Activated B cell treated with CpG ODN at 0.5 μM for 24 hours (primary cell): ENCODE measurements at regions not wholly inside any gene's neighbourhood (a gene's known extent, or its start where the extent isn't known, plus 50 kb on each side); places are given as distances from the start of the nearest gene placed in this dataset.

ENCODE experiments used
- ATAC-seq: fragments of 200-7000 bp; cut with Tn5 transposase; one replicate; pipeline ENCODE4 v1.10.0; 2021; ENCODE audit warnings: low read depth, mild to moderate bottlenecking, moderate library complexity
- CTCF ChIA-PET: fragments of 350-600 bp; sonication (Branson Sonifier 250); formaldehyde crosslinking; loops from one replicate; lab custom pipeline; 2021; ENCODE audit warnings: antibody characterized with exemption; lab: Charles Lee
- POLR2A ChIA-PET: fragments of 350-600 bp; sonication (Branson Sonifier 250); formaldehyde crosslinking; loops from one replicate; lab custom pipeline; 2021; ENCODE audit warnings: antibody characterized with exemption; lab: Charles Lee
- DNase-seq: peaks from one replicate; pipeline ENCODE4 v3.0.0; 2022
- H3K27ac Mint-ChIP-seq: one replicate; pipeline ENCODE4 v1.8.0; 2020; ENCODE audit warnings: mixed read lengths
- H3K27me3 Mint-ChIP-seq: one replicate; pipeline ENCODE4 v1.8.0; 2021; ENCODE audit warnings: mixed read lengths
- H3K36me3 Mint-ChIP-seq: one replicate; pipeline ENCODE4 v1.8.0; 2021; ENCODE audit warnings: low read depth, mixed read lengths
- H3K4me1 Mint-ChIP-seq: one replicate; pipeline ENCODE4 v1.8.0; 2021; ENCODE audit warnings: mixed read lengths
- H3K4me3 Mint-ChIP-seq: one replicate; pipeline ENCODE4 v1.8.0; 2020; ENCODE audit warnings: mild to moderate bottlenecking, mixed read lengths
- H3K9me3 Mint-ChIP-seq: one replicate; pipeline ENCODE4 v1.8.0; 2020; ENCODE audit warnings: mixed read lengths
- intact Hi-C: fragments of 100-400 bp; cut with micrococcal nuclease; formaldehyde crosslinking; loops from one replicate; pipeline ENCODE4 v1.15.1; 2024
- TF ChIP-seq, protein P1 (sequence below): fragments of 200-600 bp; IDR thresholded peaks from one replicate; pipeline ENCODE4 v1.8.0; 2022; ENCODE audit warnings: antibody characterized with exemption, mild to moderate bottlenecking

DNA sequence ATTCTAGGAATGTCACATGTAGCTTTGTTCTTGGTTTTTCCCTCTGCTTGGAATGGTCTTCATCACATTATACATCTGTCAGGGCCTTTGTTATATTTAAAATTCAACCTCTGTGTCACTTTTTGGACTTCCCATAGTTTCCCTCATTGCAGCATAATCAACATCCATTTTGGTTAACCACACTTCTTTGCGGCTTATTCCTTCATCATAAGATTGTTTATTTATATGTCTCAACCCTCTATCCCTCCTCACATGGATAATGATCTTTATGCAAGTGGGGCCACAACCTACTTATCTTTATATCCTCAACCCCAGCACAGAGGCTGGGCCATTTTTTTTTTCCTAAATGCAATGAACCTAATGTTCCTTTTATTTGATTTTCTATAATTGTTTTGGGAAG lies 260.0 kb upstream of the THBS1 start:
- Mint-ChIP-seq H3K36me3 (no peaks in the 10 kb centered on the region), H3K27me3 (no peaks in the 10 kb centered on the region), H3K4me3 (no peak overlapping the region), H3K9me3 (peaks cover 10% of the 10 kb centered on the region), H3K27ac (no peak overlapping the region), H3K4me1 (no peaks in the 10 kb centered on the region)
- ChIA-PET POLR2A (no interaction called here), CTCF (no interaction called here)
- no peak for ATAC-seq
- no peak for DNase-seq
- intact Hi-C loops, result no loop called here
- TF ChIP-seq, protein P1, sequence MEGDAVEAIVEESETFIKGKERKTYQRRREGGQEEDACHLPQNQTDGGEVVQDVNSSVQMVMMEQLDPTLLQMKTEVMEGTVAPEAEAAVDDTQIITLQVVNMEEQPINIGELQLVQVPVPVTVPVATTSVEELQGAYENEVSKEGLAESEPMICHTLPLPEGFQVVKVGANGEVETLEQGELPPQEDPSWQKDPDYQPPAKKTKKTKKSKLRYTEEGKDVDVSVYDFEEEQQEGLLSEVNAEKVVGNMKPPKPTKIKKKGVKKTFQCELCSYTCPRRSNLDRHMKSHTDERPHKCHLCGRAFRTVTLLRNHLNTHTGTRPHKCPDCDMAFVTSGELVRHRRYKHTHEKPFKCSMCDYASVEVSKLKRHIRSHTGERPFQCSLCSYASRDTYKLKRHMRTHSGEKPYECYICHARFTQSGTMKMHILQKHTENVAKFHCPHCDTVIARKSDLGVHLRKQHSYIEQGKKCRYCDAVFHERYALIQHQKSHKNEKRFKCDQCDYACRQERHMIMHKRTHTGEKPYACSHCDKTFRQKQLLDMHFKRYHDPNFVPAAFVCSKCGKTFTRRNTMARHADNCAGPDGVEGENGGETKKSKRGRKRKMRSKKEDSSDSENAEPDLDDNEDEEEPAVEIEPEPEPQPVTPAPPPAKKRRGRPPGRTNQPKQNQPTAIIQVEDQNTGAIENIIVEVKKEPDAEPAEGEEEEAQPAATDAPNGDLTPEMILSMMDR, result no peak

DNA sequence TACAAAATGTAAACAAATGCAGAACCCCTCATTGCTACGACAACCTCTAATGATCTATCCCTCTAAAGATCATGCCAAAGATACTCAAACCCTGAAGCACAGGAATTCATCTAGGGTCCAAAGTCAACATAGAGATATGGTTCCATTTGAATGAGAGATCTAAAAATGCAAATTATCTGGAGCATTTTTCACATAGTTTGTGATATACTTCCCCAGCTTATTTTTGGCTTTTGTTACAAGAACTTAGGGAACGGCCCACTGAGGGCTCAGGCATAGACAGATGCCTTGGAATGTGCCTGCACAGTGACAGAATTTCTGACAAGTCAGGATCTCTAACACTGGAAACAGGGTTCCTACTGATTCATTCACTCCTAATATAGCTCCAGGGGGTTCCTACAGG lies 258.9 kb upstream of the THBS1 start:
- ChIA-PET CTCF (no interaction called here), POLR2A (no interaction called here)
- intact Hi-C loops, result no loop called here
- ATAC-seq (no peak), DNase-seq (no peak)
- TF ChIP-seq, protein P1, result no peak
- no peaks in the 10 kb centered on the region for H3K36me3 Mint-ChIP-seq
- H3K4me1 Mint-ChIP-seq, result no peaks in the 10 kb centered on the region
- H3K4me3 Mint-ChIP-seq, result no peak overlapping the region
- no peaks in the 10 kb centered on the region for H3K27me3 Mint-ChIP-seq
- no peak overlapping the region for H3K27ac Mint-ChIP-seq
- peaks cover 10% of the 10 kb centered on the region for H3K9me3 Mint-ChIP-seq

DNA sequence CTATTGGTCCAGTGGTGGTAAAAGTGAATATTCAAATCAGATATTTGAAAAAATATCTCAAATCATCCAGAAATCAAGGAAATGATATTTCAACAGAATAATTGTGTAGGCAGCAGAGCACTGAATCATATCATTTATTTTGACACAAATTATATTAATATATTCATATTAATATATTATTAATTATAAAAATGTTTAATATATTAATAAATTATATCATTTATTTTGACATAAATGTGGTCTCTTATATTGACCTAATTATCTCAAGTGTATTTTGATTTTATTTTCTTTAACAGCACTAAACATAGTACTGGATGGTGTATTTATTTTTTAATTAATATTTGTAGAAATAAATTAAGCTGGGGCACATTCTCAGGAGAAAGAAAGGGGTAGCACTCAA lies 257.7 kb upstream of the THBS1 start:
- DNase-seq, result no peak
- no peak for ATAC-seq
- TF ChIP-seq, protein P1, result no peak
- intact Hi-C loops, result no loop called here
- ChIA-PET POLR2A (no interaction called here), CTCF (no interaction called here)
- no peaks in the 10 kb centered on the region for H3K36me3 Mint-ChIP-seq
- H3K27me3 Mint-ChIP-seq, result no peaks in the 10 kb centered on the region
- H3K9me3 Mint-ChIP-seq, result peaks cover 10% of the 10 kb centered on the region
- H3K4me1 Mint-ChIP-seq, result no peaks in the 10 kb centered on the region
- no peak overlapping the region for H3K4me3 Mint-ChIP-seq
- no peak overlapping the region for H3K27ac Mint-ChIP-seq

DNA sequence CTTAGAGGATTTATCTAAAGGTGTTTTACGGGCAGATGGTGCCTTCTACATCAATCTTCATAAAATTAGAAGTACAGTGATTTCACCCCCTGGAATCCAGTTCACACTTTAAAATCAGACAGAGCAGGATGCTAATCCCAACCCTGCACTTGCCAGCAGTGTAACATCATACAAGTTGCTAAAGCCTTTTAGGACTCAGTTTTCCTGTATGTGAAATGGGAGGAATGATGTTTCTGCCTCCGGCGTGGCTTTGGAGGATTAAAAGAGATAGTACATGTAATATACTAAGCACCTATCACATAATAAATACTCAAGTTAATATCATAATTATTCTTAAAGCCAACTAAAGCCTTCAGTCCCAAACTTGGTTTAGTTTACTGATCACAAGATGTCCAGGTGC lies 257.2 kb upstream of the THBS1 start:
- DNase-seq, result no peak
- POLR2A ChIA-PET, result no interaction called here

DNA sequence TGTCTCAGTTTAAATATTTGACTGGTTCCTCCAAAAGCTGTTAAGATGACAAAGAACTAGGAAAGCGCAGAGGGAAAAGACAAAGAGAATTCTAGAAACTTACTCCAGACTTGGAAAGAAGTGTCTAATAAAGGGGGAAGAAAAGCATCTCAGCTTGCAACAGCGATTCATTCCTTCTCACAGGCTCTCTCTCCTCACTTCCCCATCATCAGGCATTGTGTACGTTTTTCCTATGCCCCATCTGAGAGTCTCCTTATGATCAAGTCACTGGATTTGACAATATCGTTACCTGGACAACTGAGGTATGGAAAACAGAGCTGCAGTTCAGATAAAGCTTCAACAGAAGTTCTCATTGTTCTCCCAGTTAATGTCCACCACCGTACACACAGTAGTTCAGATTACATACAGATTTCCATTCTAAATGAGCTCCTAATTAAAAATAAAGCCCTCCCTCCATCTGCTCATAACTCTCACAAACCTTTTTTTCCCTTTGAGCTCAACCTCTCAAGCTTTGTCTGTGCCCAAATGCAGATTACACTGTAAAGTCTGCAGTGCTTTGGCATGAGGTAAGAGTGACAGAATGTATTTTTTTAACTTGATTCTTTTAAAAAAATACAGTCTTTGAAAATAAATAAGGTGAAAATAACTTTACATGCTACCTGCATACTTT lies 254.4 kb upstream of the THBS1 start:
- TF ChIP-seq, protein P1, result no peak
- ATAC-seq (no peak), DNase-seq (no peak)
- Mint-ChIP-seq H3K27ac (no peak overlapping the region), H3K36me3 (no peaks in the 10 kb centered on the region), H3K4me1 (no peaks in the 10 kb centered on the region), H3K4me3 (no peak overlapping the region), H3K9me3 (peaks cover 2% of the 10 kb centered on the region), H3K27me3 (no peaks in the 10 kb centered on the region)
- CTCF ChIA-PET, result no interaction called here
- POLR2A ChIA-PET, result no interaction called here
- intact Hi-C loops, result no loop called here

More for the DNA sequence above, 257.2 kb upstream of the THBS1 start:
- no peak overlapping the region for H3K4me3 Mint-ChIP-seq
- intact Hi-C loops, result no loop called here
- ATAC-seq, result no peak
- H3K4me1 Mint-ChIP-seq, result no peaks in the 10 kb centered on the region
- peaks cover 10% of the 10 kb centered on the region for H3K9me3 Mint-ChIP-seq
- no peak overlapping the region for H3K27ac Mint-ChIP-seq
- CTCF ChIA-PET, result no interaction called here
- no peaks in the 10 kb centered on the region for H3K27me3 Mint-ChIP-seq
- H3K36me3 Mint-ChIP-seq, result no peaks in the 10 kb centered on the region
- TF ChIP-seq, protein P1, result no peak
